Activated CD4-positive, alpha-beta T cell treated with anti-CD3 and anti-CD28 coated beads, Interleukin-10, Interleukin-2, amounts not matched to agents 100 ng/mL and 50 ng/mL, durations not matched to agents 16 hours and 8 hours (primary cell): ENCODE measurements at regions not wholly inside any gene's neighbourhood (a gene's known extent, or its start where the extent isn't known, plus 50 kb on each side); places are given as distances from the start of the nearest gene placed in this dataset.
A peak's percentile ranks its signal among the peaks of the same experiment; 100 is the strongest.

Source experiments
- DNase-seq: peaks from one replicate; pipeline ENCODE4 v3.0.0-alpha.2; 2020

GRCh38 chr18:22545066-22545760, 127.5 kb upstream of the CTAGE1 start:
- DNase-seq, result no peak

- DNase-seq, result no peak
Observed at GRCh38 chr18:22546905-22547570, 129.3 kb upstream of the CTAGE1 start.

GRCh38 chr18:22547807-22548561, 130.3 kb upstream of the CTAGE1 start:
- DNase-seq, result no peak

- DNase-seq, result no peak
Observed at GRCh38 chr18:22549260-22549937, 131.7 kb upstream of the CTAGE1 start.

- DNase-seq, result no peak
Observed at GRCh38 chr18:22550366-22550765, 132.7 kb upstream of the CTAGE1 start.

- no peak for DNase-seq
Observed at GRCh38 chr18:22550861-22551260, 133.1 kb upstream of the CTAGE1 start.

- no peak for DNase-seq
Observed at GRCh38 chr18:22551536-22552151, 133.9 kb upstream of the CTAGE1 start.

- no peak for DNase-seq
Observed at GRCh38 chr18:22552254-22552653, 134.5 kb upstream of the CTAGE1 start.

- DNase-seq, result no peak
Observed at GRCh38 chr18:22552899-22553460, 135.3 kb upstream of the CTAGE1 start.

- DNase-seq, result no peak
Observed at GRCh38 chr18:22556222-22557167, 138.8 kb upstream of the CTAGE1 start.

GRCh38 chr18:22557168-22557941, 139.6 kb upstream of the CTAGE1 start:
- no peak for DNase-seq

GRCh38 chr18:22558945-22559385, 141.2 kb upstream of the CTAGE1 start:
- no peak for DNase-seq

GRCh38 chr18:22559414-22560274, 141.9 kb upstream of the CTAGE1 start:
- DNase-seq, result no peak

GRCh38 chr18:22560275-22560610, 142.5 kb upstream of the CTAGE1 start:
- no peak for DNase-seq

- no peak for DNase-seq
Observed at GRCh38 chr18:22560797-22561196, 143.1 kb upstream of the CTAGE1 start.

GRCh38 chr18:22563164-22563583, 145.5 kb upstream of the CTAGE1 start:
- DNase-seq, result peak; percentile 47

- no peak for DNase-seq
Observed at GRCh38 chr18:22564036-22564435, 146.3 kb upstream of the CTAGE1 start.

GRCh38 chr18:22566703-22567420, 149.1 kb upstream of the CTAGE1 start:
- no peak for DNase-seq

- no peak for DNase-seq
Observed at GRCh38 chr18:22567794-22568193, 150.1 kb upstream of the CTAGE1 start.
